ENCODE measurements at regions not wholly inside any gene's neighbourhood (a gene's known extent, or its start where the extent isn't known, plus 50 kb on each side); places are given as distances from the start of the nearest gene placed in this dataset.

GRCh38 chr2:217694291-217694690, 308.5 kb downstream of the TNS1 start:
- no peak overlapping the region for H3K27ac ChIP-seq (ENCODE audit: low read depth, low read length)
- no peaks in the 10 kb centered on the region for H3K9me3 ChIP-seq (ENCODE audit: control insufficient read depth in 3 of 3, low read length in 3 of 3)
- no peaks in the 10 kb centered on the region for H3K27me3 ChIP-seq (ENCODE audit: control insufficient read depth in 3 of 3, insufficient read depth in 3 of 3, low read length in 3 of 3)
- H3K9ac ChIP-seq (ENCODE audit: low read depth in 1 of 3, low read length in 3 of 3): no peak overlapping the region
- H3K36me3 ChIP-seq (ENCODE audit: control insufficient read depth in 3 of 3, insufficient read depth in 3 of 3, low read length in 3 of 3): no peaks in the 10 kb centered on the region
- peaks cover 0 to 7% (median 7%) of the 10 kb centered on the region in 3 donors for H3K4me1 ChIP-seq (ENCODE audit: control insufficient read depth in 3 of 3, insufficient read depth in 3 of 3, low read length in 3 of 3)
- no peak overlapping the region for H3K4me3 ChIP-seq (ENCODE audit: low read length in 3 of 3)

- Histone ChIP-seq H3K9ac (ENCODE audit: low read depth in 1 of 3, low read length in 3 of 3) (no peak overlapping the region), H3K4me3 (ENCODE audit: low read length in 3 of 3) (no peak overlapping the region)
Observed at GRCh38 chr2:217693363-217693762, 309.4 kb downstream of the TNS1 start.

GRCh38 chr2:217691920-217692666, 310.7 kb downstream of the TNS1 start:
- H3K27ac ChIP-seq (ENCODE audit: low read depth, low read length): no peak overlapping the region
- H3K27me3 ChIP-seq (ENCODE audit: control insufficient read depth in 3 of 3, insufficient read depth in 3 of 3, low read length in 3 of 3): no peaks in the 10 kb centered on the region
- no peaks in the 10 kb centered on the region for H3K36me3 ChIP-seq (ENCODE audit: control insufficient read depth in 3 of 3, insufficient read depth in 3 of 3, low read length in 3 of 3)
- H3K9ac ChIP-seq (ENCODE audit: low read depth in 1 of 3, low read length in 3 of 3): no peak overlapping the region
- H3K9me3 ChIP-seq (ENCODE audit: control insufficient read depth in 3 of 3, low read length in 3 of 3): no peaks in the 10 kb centered on the region
- H3K4me3 ChIP-seq (ENCODE audit: low read length in 3 of 3): no peak overlapping the region
- peaks cover 0 to 7% (median 7%) of the 10 kb centered on the region in 3 donors for H3K4me1 ChIP-seq (ENCODE audit: control insufficient read depth in 3 of 3, insufficient read depth in 3 of 3, low read length in 3 of 3)

More at GRCh38 chr2:217693363-217693762, 309.4 kb downstream of the TNS1 start:
- peaks cover 0 to 7% (median 7%) of the 10 kb centered on the region in 3 donors for H3K4me1 ChIP-seq (ENCODE audit: control insufficient read depth in 3 of 3, insufficient read depth in 3 of 3, low read length in 3 of 3)
- no peaks in the 10 kb centered on the region for H3K36me3 ChIP-seq (ENCODE audit: control insufficient read depth in 3 of 3, insufficient read depth in 3 of 3, low read length in 3 of 3)
- H3K27me3 ChIP-seq (ENCODE audit: control insufficient read depth in 3 of 3, insufficient read depth in 3 of 3, low read length in 3 of 3): no peaks in the 10 kb centered on the region
- no peak overlapping the region for H3K27ac ChIP-seq (ENCODE audit: low read depth, low read length)
- H3K9me3 ChIP-seq (ENCODE audit: control insufficient read depth in 3 of 3, low read length in 3 of 3): no peaks in the 10 kb centered on the region

- H3K4me3 ChIP-seq (ENCODE audit: low read length in 3 of 3): no peak overlapping the region
- no peak overlapping the region for H3K9ac ChIP-seq (ENCODE audit: low read depth in 1 of 3, low read length in 3 of 3)
- peaks cover 0 to 7% (median 7%) of the 10 kb centered on the region in 3 donors for H3K4me1 ChIP-seq (ENCODE audit: control insufficient read depth in 3 of 3, insufficient read depth in 3 of 3, low read length in 3 of 3)
- H3K36me3 ChIP-seq (ENCODE audit: control insufficient read depth in 3 of 3, insufficient read depth in 3 of 3, low read length in 3 of 3): no peaks in the 10 kb centered on the region
- no peaks in the 10 kb centered on the region for H3K27me3 ChIP-seq (ENCODE audit: control insufficient read depth in 3 of 3, insufficient read depth in 3 of 3, low read length in 3 of 3)
- H3K9me3 ChIP-seq (ENCODE audit: control insufficient read depth in 3 of 3, low read length in 3 of 3): no peaks in the 10 kb centered on the region
- no peak overlapping the region for H3K27ac ChIP-seq (ENCODE audit: low read depth, low read length)
Observed at GRCh38 chr2:217691516-217691915, 311.3 kb downstream of the TNS1 start.

- Histone ChIP-seq H3K9me3 (ENCODE audit: control insufficient read depth in 3 of 3, low read length in 3 of 3) (no peaks in the 10 kb centered on the region), H3K4me3 (ENCODE audit: low read length in 3 of 3) (no peak overlapping the region), H3K4me1 (ENCODE audit: control insufficient read depth in 3 of 3, insufficient read depth in 3 of 3, low read length in 3 of 3) (peaks cover 0 to 3% (median 0%) of the 10 kb centered on the region in 3 donors), H3K9ac (ENCODE audit: low read depth in 1 of 3, low read length in 3 of 3) (no peak overlapping the region), H3K27me3 (ENCODE audit: control insufficient read depth in 3 of 3, insufficient read depth in 3 of 3, low read length in 3 of 3) (no peaks in the 10 kb centered on the region), H3K36me3 (ENCODE audit: control insufficient read depth in 3 of 3, insufficient read depth in 3 of 3, low read length in 3 of 3) (no peaks in the 10 kb centered on the region), H3K27ac (ENCODE audit: low read depth, low read length) (no peak overlapping the region)
Observed at GRCh38 chr2:217689053-217689452, 313.7 kb downstream of the TNS1 start.

GRCh38 chr2:217688494-217688893, 314.3 kb downstream of the TNS1 start:
- H3K9me3 ChIP-seq (ENCODE audit: control insufficient read depth in 3 of 3, low read length in 3 of 3): no peaks in the 10 kb centered on the region
- H3K27me3 ChIP-seq (ENCODE audit: control insufficient read depth in 3 of 3, insufficient read depth in 3 of 3, low read length in 3 of 3): no peaks in the 10 kb centered on the region
- H3K27ac ChIP-seq (ENCODE audit: low read depth, low read length): no peak overlapping the region
- H3K4me3 ChIP-seq (ENCODE audit: low read length in 3 of 3): no peak overlapping the region
- H3K4me1 ChIP-seq (ENCODE audit: control insufficient read depth in 3 of 3, insufficient read depth in 3 of 3, low read length in 3 of 3): peaks cover 0 to 3% (median 0%) of the 10 kb centered on the region in 3 donors
- no peak overlapping the region for H3K9ac ChIP-seq (ENCODE audit: low read depth in 1 of 3, low read length in 3 of 3)
- H3K36me3 ChIP-seq (ENCODE audit: control insufficient read depth in 3 of 3, insufficient read depth in 3 of 3, low read length in 3 of 3): no peaks in the 10 kb centered on the region

GRCh38 chr2:217687771-217688170, 315.0 kb downstream of the TNS1 start:
- Histone ChIP-seq H3K4me3 (ENCODE audit: low read length in 3 of 3) (no peak overlapping the region), H3K27ac (ENCODE audit: low read depth, low read length) (no peak overlapping the region), H3K36me3 (ENCODE audit: control insufficient read depth in 3 of 3, insufficient read depth in 3 of 3, low read length in 3 of 3) (no peaks in the 10 kb centered on the region), H3K9ac (ENCODE audit: low read depth in 1 of 3, low read length in 3 of 3) (no peak overlapping the region), H3K9me3 (ENCODE audit: control insufficient read depth in 3 of 3, low read length in 3 of 3) (no peaks in the 10 kb centered on the region), H3K27me3 (ENCODE audit: control insufficient read depth in 3 of 3, insufficient read depth in 3 of 3, low read length in 3 of 3) (no peaks in the 10 kb centered on the region), H3K4me1 (ENCODE audit: control insufficient read depth in 3 of 3, insufficient read depth in 3 of 3, low read length in 3 of 3) (peaks cover 0 to 3% (median 0%) of the 10 kb centered on the region in 3 donors)

- H3K27me3 ChIP-seq (ENCODE audit: control insufficient read depth in 3 of 3, insufficient read depth in 3 of 3, low read length in 3 of 3): no peaks in the 10 kb centered on the region
- H3K4me3 ChIP-seq (ENCODE audit: low read length in 3 of 3): no peak overlapping the region
- no peak overlapping the region for H3K9ac ChIP-seq (ENCODE audit: low read depth in 1 of 3, low read length in 3 of 3)
- H3K4me1 ChIP-seq (ENCODE audit: control insufficient read depth in 3 of 3, insufficient read depth in 3 of 3, low read length in 3 of 3): no peaks in the 10 kb centered on the region
- H3K27ac ChIP-seq (ENCODE audit: low read depth, low read length): no peak overlapping the region
- H3K9me3 ChIP-seq (ENCODE audit: control insufficient read depth in 3 of 3, low read length in 3 of 3): no peaks in the 10 kb centered on the region
- H3K36me3 ChIP-seq (ENCODE audit: control insufficient read depth in 3 of 3, insufficient read depth in 3 of 3, low read length in 3 of 3): no peaks in the 10 kb centered on the region
Observed at GRCh38 chr2:217685255-217685605, 317.6 kb downstream of the TNS1 start.

GRCh38 chr2:217684431-217685254, 318.2 kb downstream of the TNS1 start:
- no peak overlapping the region for H3K4me3 ChIP-seq (ENCODE audit: low read length in 3 of 3)
- no peaks in the 10 kb centered on the region for H3K4me1 ChIP-seq (ENCODE audit: control insufficient read depth in 3 of 3, insufficient read depth in 3 of 3, low read length in 3 of 3)
- no peaks in the 10 kb centered on the region for H3K9me3 ChIP-seq (ENCODE audit: control insufficient read depth in 3 of 3, low read length in 3 of 3)
- H3K27me3 ChIP-seq (ENCODE audit: control insufficient read depth in 3 of 3, insufficient read depth in 3 of 3, low read length in 3 of 3): no peaks in the 10 kb centered on the region
- no peak overlapping the region for H3K9ac ChIP-seq (ENCODE audit: low read depth in 1 of 3, low read length in 3 of 3)
- no peaks in the 10 kb centered on the region for H3K36me3 ChIP-seq (ENCODE audit: control insufficient read depth in 3 of 3, insufficient read depth in 3 of 3, low read length in 3 of 3)
- no peak overlapping the region for H3K27ac ChIP-seq (ENCODE audit: low read depth, low read length)
